Smooth muscle cell (in vitro differentiated cells): ENCODE measurements at regions not wholly inside any gene's neighbourhood (a gene's known extent, or its start where the extent isn't known, plus 50 kb on each side); places are given as distances from the start of the nearest gene placed in this dataset.
A peak's percentile ranks its signal among the peaks of the same experiment; 100 is the strongest.
"Not testable (repeated sequence)": the region's sequence is repeated elsewhere in the genome, so short reads cannot be mapped to it uniquely, and the experiment has no call there.

Experiments
- DNase-seq: peaks from one replicate; lab custom pipeline; 2025; ENCODE audit not compliant: unreplicated experiment; lab: John Stamatoyannopoulos, UW
- H2AFZ ChIP-seq: fragments of 200-600 bp; sonication (generic); 2 replicates; pipeline ENCODE4 v1.6.0; 2016; ENCODE audit warnings: antibody characterized with exemption, low read depth, mild to moderate bottlenecking
- H3F3A ChIP-seq: fragments of 200-600 bp; sonication (generic); 2 replicates; pipeline ENCODE4 v1.6.0; 2017; ENCODE audit warnings: antibody characterized with exemption, low read depth
- H3K27ac ChIP-seq: fragments of 200-600 bp; sonication (generic); 2 replicates; pipeline ENCODE4 v1.5.1; 2016; ENCODE audit warnings: low read depth, mild to moderate bottlenecking
- H3K27me3 ChIP-seq: fragments of 200-600 bp; sonication (generic); 2 replicates; pipeline ENCODE4 v1.6.1; 2016; ENCODE audit warnings: low read depth, mild to moderate bottlenecking
- H3K36me3 ChIP-seq: fragments of 200-600 bp; sonication (generic); 2 replicates; pipeline ENCODE4 v1.5.1; 2016; ENCODE audit warnings: low read depth
- H3K4me1 ChIP-seq: fragments of 200-600 bp; sonication (generic); 2 replicates; pipeline ENCODE4 v1.5.1; 2016; ENCODE audit warnings: low read depth
- H3K4me2 ChIP-seq: fragments of 200-600 bp; sonication (generic); 2 replicates; pipeline ENCODE4 v1.6.0; 2016; ENCODE audit warnings: mild to moderate bottlenecking
- H3K4me3 ChIP-seq: fragments of 200-600 bp; sonication (generic); 2 replicates; pipeline ENCODE4 v1.5.1; 2016; ENCODE audit warnings: mild to moderate bottlenecking
- H3K79me2 ChIP-seq: fragments of 200-600 bp; sonication (generic); 2 replicates; pipeline ENCODE4 v1.6.0; 2016; ENCODE audit warnings: low read depth, mild to moderate bottlenecking
- H3K9ac ChIP-seq: fragments of 200-600 bp; sonication (generic); 2 replicates; pipeline ENCODE4 v1.6.0; 2016; ENCODE audit warnings: low read depth
- H3K9me3 ChIP-seq: fragments of 200-600 bp; sonication (generic); replicated peaks from 2 replicates; pipeline ENCODE4 v1.5.1; 2016; ENCODE audit warnings: low read depth
- H4K20me1 ChIP-seq: fragments of 200-600 bp; sonication (generic); 2 replicates; pipeline ENCODE4 v1.6.0; 2016; ENCODE audit warnings: low read depth
- CTCF ChIP-seq: fragments of 200-600 bp; sonication (generic); IDR thresholded peaks from 2 replicates; pipeline ENCODE4 v1.5.1; 2017; ENCODE audit warnings: borderline replicate concordance, mild to moderate bottlenecking, antibody characterized with exemption; ENCODE audit not compliant: insufficient read depth, poor library complexity, severe bottlenecking
- WGBS: methylation state at CpG from one replicate; pipeline ENCODE4 v1.1.7; 2016; ENCODE audit warnings: low lambda C conversion rate; 5-methylcytosine and 5-hydroxymethylcytosine counted together

DNA sequence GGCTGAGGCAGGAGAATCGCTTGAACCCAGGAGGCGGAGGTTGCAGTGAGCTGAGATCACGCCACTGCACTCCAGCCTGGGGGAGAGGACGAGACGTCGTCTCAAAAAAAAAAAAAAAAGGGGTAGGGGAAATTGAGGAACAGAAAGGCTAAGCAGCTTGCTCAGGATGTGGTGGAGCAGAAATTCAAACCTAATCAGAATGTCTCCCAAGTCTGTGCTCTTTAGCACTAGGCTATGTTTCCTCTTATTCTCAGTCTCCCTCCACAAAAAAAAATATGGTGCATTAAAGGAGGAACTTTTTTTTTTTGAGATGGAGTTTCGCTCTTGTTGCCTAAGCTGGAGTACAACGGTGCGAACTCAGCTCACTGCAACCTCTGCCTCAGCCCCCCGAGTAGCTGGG, 114.2 kb downstream of the SLC16A1 start:
- H3K27me3 ChIP-seq = no peaks in the 10 kb centered on the region
- H3F3A ChIP-seq = no peaks in the 10 kb centered on the region
- no peak overlapping the region for H3K27ac ChIP-seq
- H3K4me3 ChIP-seq = no peak overlapping the region
- H3K4me2 ChIP-seq = no peak overlapping the region
- peaks cover 8% of the 10 kb centered on the region for H3K4me1 ChIP-seq
- WGBS = 90% methylated on average over 10 of the region's 10 CpGs
- no peaks in the 10 kb centered on the region for H3K9me3 ChIP-seq
- no peaks in the 10 kb centered on the region for H3K36me3 ChIP-seq
- H3K79me2 ChIP-seq = no peaks in the 10 kb centered on the region
- no peak overlapping the region for H2AFZ ChIP-seq
- DNase-seq = no peak
- no peak overlapping the region for H3K9ac ChIP-seq
- no peaks in the 10 kb centered on the region for H4K20me1 ChIP-seq
- TF ChIP-seq CTCF = no peak

GRCh38 chr1:112840631-112841624, 115.1 kb downstream of the SLC16A1 start:
- no peak for DNase-seq
- no peak for TF ChIP-seq CTCF
- no peak overlapping the region for H3K4me3 ChIP-seq

GRCh38 chr1:112836642-112837041, 119.4 kb downstream of the SLC16A1 start:
- H4K20me1 ChIP-seq = no peaks in the 10 kb centered on the region
- no peak overlapping the region for H3K9ac ChIP-seq
- H3K9me3 ChIP-seq = no peaks in the 10 kb centered on the region
- H3K79me2 ChIP-seq = no peaks in the 10 kb centered on the region
- no peak overlapping the region for H2AFZ ChIP-seq
- no peak overlapping the region for H3K4me3 ChIP-seq
- no peak overlapping the region for H3K4me2 ChIP-seq
- no peak for TF ChIP-seq CTCF
- no peaks in the 10 kb centered on the region for H3K27me3 ChIP-seq
- DNase-seq = no peak
- H3K4me1 ChIP-seq = peaks cover 8% of the 10 kb centered on the region
- H3F3A ChIP-seq = no peaks in the 10 kb centered on the region
- no peaks in the 10 kb centered on the region for H3K36me3 ChIP-seq
- H3K27ac ChIP-seq = no peak overlapping the region
- 9% methylated on average over 3 of the region's 3 CpGs for WGBS

More at GRCh38 chr1:112840631-112841624, 115.1 kb downstream of the SLC16A1 start:
- WGBS = 79% methylated on average over 7 of the region's 7 CpGs
- Histone ChIP-seq H3K79me2 (no peaks in the 10 kb centered on the region), H4K20me1 (no peaks in the 10 kb centered on the region), H3K27ac (no peak overlapping the region), H3K36me3 (no peaks in the 10 kb centered on the region), H3K27me3 (no peaks in the 10 kb centered on the region), H3K4me2 (peak overlapping the region; percentile 4), H3F3A (no peaks in the 10 kb centered on the region), H3K9me3 (no peaks in the 10 kb centered on the region), H2AFZ (no peak overlapping the region), H3K4me1 (peaks cover 8% of the 10 kb centered on the region), H3K9ac (no peak overlapping the region)

- Histone ChIP-seq H3K27me3 (no peaks in the 10 kb centered on the region), H3K4me2 (no peak overlapping the region), H3K9ac (no peak overlapping the region), H3K4me3 (no peak overlapping the region), H3F3A (no peaks in the 10 kb centered on the region), H3K36me3 (no peaks in the 10 kb centered on the region), H3K4me1 (no peaks in the 10 kb centered on the region), H3K9me3 (no peaks in the 10 kb centered on the region), H3K27ac (no peak overlapping the region), H2AFZ (no peak overlapping the region), H3K79me2 (no peaks in the 10 kb centered on the region), H4K20me1 (no peaks in the 10 kb centered on the region)
- TF ChIP-seq CTCF = no peak
- DNase-seq = no peak
- 74% methylated on average over 2 of the region's 2 CpGs for WGBS
Measured at GRCh38 chr1:112833806-112834205, 118.7 kb upstream of the PPM1J start.

- not testable (repeated sequence) for H4K20me1 ChIP-seq, H3K79me2 ChIP-seq, H3K27ac ChIP-seq, H2AFZ ChIP-seq, H3K9ac ChIP-seq, H3K9me3 ChIP-seq, DNase-seq, H3K4me1 ChIP-seq, H3K4me2 ChIP-seq, H3F3A ChIP-seq, H3K27me3 ChIP-seq, H3K4me3 ChIP-seq, H3K36me3 ChIP-seq
- 80% methylated on average over 8 of the region's 8 CpGs for WGBS
Measured at GRCh38 chr1:112832259-112832658, 117.1 kb upstream of the PPM1J start.
